ENCODE measurements at regions not wholly inside any gene's neighbourhood (a gene's known extent, or its start where the extent isn't known, plus 50 kb on each side); places are given as distances from the start of the nearest gene placed in this dataset.

- peak; percentile 70 for TF ChIP-seq CREB1 (IDR thresholded peaks at IDR 0.05)
- no peak for TF ChIP-seq CREB1 (CRISPR knock-in tag; IDR thresholded peaks at IDR 0.05)
Observed at GRCh38 chr20:63129991-63130657, 85.8 kb downstream of the YTHDF1 start (continued).

GRCh38 chr20:63129376-63129965, 86.5 kb downstream of the YTHDF1 start:
- H3K9me3 ChIP-seq (ENCODE audit: low read length) = no peaks in the 10 kb centered on the region
- ChIA-PET POLR2A (no interaction called here), CTCF (ENCODE audit: low intra/inter-chr PET ratio, low total read pairs) (no interaction called here)
- DNase-seq (ENCODE audit: low spot score) (no peak), FAIRE-seq (no peak), ATAC-seq (no peak)
- H3K4me2 ChIP-seq (ENCODE audit: low read depth, low read length) = no peak overlapping the region
- no peaks in the 10 kb centered on the region for H3K4me1 ChIP-seq (ENCODE audit: insufficient read depth, low read length)
- no TSS peak for BruUV-seq (replicated peaks)
- H3K4me3 ChIP-seq (replicated peaks in 1 of 3; ENCODE audit: insufficient read depth in 1 of 3, low read depth in 2 of 3, low read length in 3 of 3) = no peak overlapping the region
- no peak overlapping the region for H3K9ac ChIP-seq (ENCODE audit: insufficient read depth, low read depth, low read length)
- H2AFZ ChIP-seq (ENCODE audit: low read length) = no peak overlapping the region
- in situ Hi-C loops (cut with HindIII; ENCODE audit: extremely low pct_ligation_motif_present, low pct_unique_long_range_greater_than_20kb) = no loop called here
- no peaks in the 10 kb centered on the region for H3K79me2 ChIP-seq (ENCODE audit: insufficient read depth, low read length)
- intact Hi-C loops (cut with micrococcal nuclease; ENCODE audit: unreplicated experiment) = no loop called here
- peaks cover 55 to 96% of the 10 kb centered on the region in 2 experiments for H3K27me3 ChIP-seq (ENCODE audit: control insufficient read depth in 1 of 2, insufficient read depth in 2 of 2, low read length in 2 of 2)
- no peak overlapping the region for H3K27ac ChIP-seq (ENCODE audit: extremely low read length, insufficient read depth, low read length)
- WGBS (ENCODE audit: low lambda C conversion rate) = 6% methylated on average over 9 of the region's 9 CpGs
- H3K36me3 ChIP-seq (replicated peaks in 1 of 2; ENCODE audit: control insufficient read depth in 1 of 2, insufficient read depth in 2 of 2, low read length in 2 of 2) = no peaks in the 10 kb centered on the region
- peaks cover 16% of the 10 kb centered on the region; the same call in 1 of the 2 replicates for H4K20me1 ChIP-seq (ENCODE audit: insufficient read depth, low read length)
- TF ChIP-seq HES4 (CRISPR knock-in tag; IDR thresholded peaks at IDR 0.05; ENCODE audit: borderline replicate concordance) = no peak
- TF ChIP-seq MAFG (CRISPR knock-in tag; IDR thresholded peaks at IDR 0.05) = no peak
- no peak for TF ChIP-seq ETS1 (CRISPR knock-in tag; IDR thresholded peaks at IDR 0.05)
- no peak for TF ChIP-seq DMTF1 (CRISPR knock-in tag; IDR thresholded peaks at IDR 0.05)
- TF ChIP-seq JDP2 (CRISPR knock-in tag; IDR thresholded peaks at IDR 0.05; ENCODE audit: borderline replicate concordance) = no peak
- TF ChIP-seq ZBTB4 (CRISPR knock-in tag; IDR thresholded peaks at IDR 0.05; ENCODE audit: borderline replicate concordance) = no peak
- TF ChIP-seq ZNF281 (CRISPR knock-in tag; IDR thresholded peaks at IDR 0.05; ENCODE audit: borderline replicate concordance) = no peak
- TF ChIP-seq CREM (IDR thresholded peaks at IDR 0.05) = no peak
- no peak for TF ChIP-seq CREM (CRISPR knock-in tag; IDR thresholded peaks at IDR 0.05)
- no peak for TF ChIP-seq STAT5B (CRISPR knock-in tag; IDR thresholded peaks at IDR 0.05)

All from HepG2 (cell line).